CD14-positive monocyte (primary cell): ENCODE measurements at regions not wholly inside any gene's neighbourhood (a gene's known extent, or its start where the extent isn't known, plus 50 kb on each side); places are given as distances from the start of the nearest gene placed in this dataset.

Experiments used
- DNase-seq, 3 donors: peaks; one replicate each; pipeline ENCODE4 v3.0.0-alpha.2; 2011 to 2022
- H2AFZ ChIP-seq: 2 replicates; pipeline ENCODE4 v1.6.0; 2012; ENCODE audit warnings: mild to moderate bottlenecking, low read depth, low read length, inconsistent platforms; ENCODE audit not compliant: insufficient read depth, poor library complexity, severe bottlenecking
- H3K27ac ChIP-seq, 2 donors: 1 replicate in 1 of 2; 2 replicates in 1 of 2; pipeline ENCODE4 v1.5.1; 2012 to 2013; ENCODE audit warnings: low read length in 2 of 2, control low read depth in 1 of 2, inconsistent platforms in 1 of 2, low read depth in 1 of 2, mild to moderate bottlenecking in 1 of 2
- H3K27me3 ChIP-seq, 2 donors: one replicate each; pipeline versions ENCODE4 v1.6.0 to v1.6.1; 2011 to 2013; ENCODE audit warnings: low read length in 2 of 2; ENCODE audit not compliant: control insufficient read depth in 2 of 2, insufficient read depth in 2 of 2
- H3K36me3 ChIP-seq, 2 donors: replicated peaks in 1 of 2; 1 replicate in 1 of 2; 2 replicates in 1 of 2; pipeline versions ENCODE4 v1.5.1 to v1.6.1; 2012 to 2013; ENCODE audit warnings: low read length in 2 of 2, control low read depth in 1 of 2, inconsistent platforms in 1 of 2, mild to moderate bottlenecking in 1 of 2; ENCODE audit not compliant: insufficient read depth in 2 of 2, control insufficient read depth in 1 of 2
- H3K4me1 ChIP-seq, 2 donors: 1 replicate in 1 of 2; 2 replicates in 1 of 2; pipeline versions ENCODE4 v1.5.1 to v1.6.1; 2012 to 2013; ENCODE audit warnings: low read length in 2 of 2, control low read depth in 1 of 2, inconsistent platforms in 1 of 2, mild to moderate bottlenecking in 1 of 2, moderate library complexity in 1 of 2; ENCODE audit not compliant: insufficient read depth in 2 of 2, control insufficient read depth in 1 of 2
- H3K4me2 ChIP-seq: replicated peaks from 2 replicates; pipeline ENCODE3; 2012; ENCODE audit warnings: low read length, moderate library complexity, mild to moderate bottlenecking; ENCODE audit not compliant: poor library complexity, severe bottlenecking; ENCODE audit errors: extremely low read depth
- H3K4me3 ChIP-seq, 3 experiments: fragments of 200-600 bp in 1 of 3; sonication (generic) in 1 of 3; replicated peaks in 1 of 3; 1 replicate in 2 of 3; 2 replicates in 1 of 3; pipeline ENCODE4 v1.5.1; 2011 to 2013; ENCODE audit warnings: low read length in 3 of 3, mild to moderate bottlenecking in 3 of 3, control low read depth in 2 of 3, low read depth in 2 of 3, inconsistent platforms in 1 of 3, moderate library complexity in 1 of 3
- H3K79me2 ChIP-seq: 2 replicates; pipeline ENCODE4 v1.6.0; 2012; ENCODE audit warnings: mild to moderate bottlenecking, control low read depth, inconsistent platforms, low read length, moderate library complexity; ENCODE audit not compliant: insufficient read depth
- H3K9ac ChIP-seq: 2 replicates; pipeline ENCODE4 v1.6.0; 2017; ENCODE audit warnings: low read length, mild to moderate bottlenecking; ENCODE audit not compliant: insufficient read depth, poor library complexity, severe bottlenecking
- H3K9me3 ChIP-seq, 2 donors: replicated peaks in 1 of 2; 1 replicate in 1 of 2; 2 replicates in 1 of 2; pipeline versions ENCODE4 v1.5.1 to v1.6.1; 2012 to 2013; ENCODE audit warnings: low read length in 2 of 2, control low read depth in 1 of 2; ENCODE audit not compliant: control insufficient read depth in 1 of 2, insufficient read depth in 1 of 2
- H4K20me1 ChIP-seq: 2 replicates; pipeline ENCODE4 v1.6.0; 2012; ENCODE audit warnings: mild to moderate bottlenecking, low read length, control low read depth, moderate library complexity; ENCODE audit not compliant: insufficient read depth
- H3K27ac Mint-ChIP-seq, 7 donors: one replicate each; pipeline ENCODE4 v1.8.0; 2020; ENCODE audit warnings: mild to moderate bottlenecking in 7 of 7, mixed read lengths in 7 of 7, moderate library complexity in 6 of 7, inconsistent platforms in 2 of 7
- H3K27me3 Mint-ChIP-seq, 3 donors: one replicate each; pipeline ENCODE4 v1.8.0; 2021 to 2022; ENCODE audit warnings: low read depth in 3 of 3, mild to moderate bottlenecking in 3 of 3, mixed read lengths in 3 of 3, moderate library complexity in 3 of 3, inconsistent platforms in 1 of 3
- H3K36me3 Mint-ChIP-seq, 2 donors: one replicate each; pipeline ENCODE4 v1.8.0; 2020; ENCODE audit warnings: mixed read lengths in 2 of 2, inconsistent platforms in 1 of 2, mild to moderate bottlenecking in 1 of 2
- H3K4me1 Mint-ChIP-seq: one replicate; pipeline ENCODE4 v1.8.0; 2020; ENCODE audit warnings: mild to moderate bottlenecking, mixed read lengths
- H3K4me3 Mint-ChIP-seq, 2 donors: one replicate each; pipeline ENCODE4 v1.8.0; 2020; ENCODE audit warnings: mild to moderate bottlenecking in 2 of 2, mixed read lengths in 2 of 2, moderate library complexity in 1 of 2
- H3K9me3 Mint-ChIP-seq, 7 donors: one replicate each; pipeline ENCODE4 v1.8.0; 2020 to 2022; ENCODE audit warnings: mixed read lengths in 7 of 7, mild to moderate bottlenecking in 6 of 7, moderate library complexity in 6 of 7, inconsistent platforms in 2 of 7
- WGBS: methylation state at CpG from one replicate; pipeline ENCODE4 v1.1.5; 2013; ENCODE audit warnings: missing lambda C conversion rate; ENCODE audit not compliant: insufficient coverage; 5-methylcytosine and 5-hydroxymethylcytosine counted together
- intact Hi-C, 2 donors: fragments of 100-400 bp; cut with micrococcal nuclease; formaldehyde crosslinking; loops; one replicate each; pipeline versions ENCODE4 v1.15.0 to v1.15.1; 2023
- TF ChIP-seq, protein P1 (sequence below): fragments of 200-600 bp; IDR thresholded peaks from one replicate; pipeline ENCODE4 v1.8.0; 2022; ENCODE audit warnings: antibody characterized with exemption, mild to moderate bottlenecking

DNA sequence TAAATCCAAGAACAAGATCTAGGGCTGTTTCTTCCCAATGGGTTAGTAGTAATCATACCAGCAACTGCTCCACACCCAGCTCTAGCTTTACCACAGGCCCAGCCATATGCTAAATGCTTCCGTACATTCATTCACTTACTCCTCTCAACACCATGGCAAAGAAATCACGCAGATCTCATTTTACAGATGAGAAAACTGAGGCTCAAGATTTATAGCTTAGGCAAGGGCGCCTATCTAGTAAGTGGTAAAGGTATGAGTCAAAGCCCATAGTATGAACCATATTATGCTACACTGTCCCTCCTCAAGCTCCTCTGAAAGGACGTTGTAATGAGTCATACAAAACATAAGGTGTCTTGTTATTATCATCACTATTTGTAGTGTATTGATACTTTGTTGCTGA is 82.2 kb downstream of the NIBAN1 start:
- no CpG with 5 or more reads among the region's 4 CpGs for WGBS
- no peaks in the 10 kb centered on the region for H3K4me1 ChIP-seq
- H3K4me3 ChIP-seq = no peak overlapping the region
- Mint-ChIP-seq H3K4me3 (no peak overlapping the region), H3K36me3 (peaks cover 55 to 65% of the 10 kb centered on the region in 2 donors), H3K27me3 (no peaks in the 10 kb centered on the region), H3K9me3 (no peaks in the 10 kb centered on the region), H3K27ac (no peak overlapping the region), H3K4me1 (no peaks in the 10 kb centered on the region)
- TF ChIP-seq, protein P1, sequence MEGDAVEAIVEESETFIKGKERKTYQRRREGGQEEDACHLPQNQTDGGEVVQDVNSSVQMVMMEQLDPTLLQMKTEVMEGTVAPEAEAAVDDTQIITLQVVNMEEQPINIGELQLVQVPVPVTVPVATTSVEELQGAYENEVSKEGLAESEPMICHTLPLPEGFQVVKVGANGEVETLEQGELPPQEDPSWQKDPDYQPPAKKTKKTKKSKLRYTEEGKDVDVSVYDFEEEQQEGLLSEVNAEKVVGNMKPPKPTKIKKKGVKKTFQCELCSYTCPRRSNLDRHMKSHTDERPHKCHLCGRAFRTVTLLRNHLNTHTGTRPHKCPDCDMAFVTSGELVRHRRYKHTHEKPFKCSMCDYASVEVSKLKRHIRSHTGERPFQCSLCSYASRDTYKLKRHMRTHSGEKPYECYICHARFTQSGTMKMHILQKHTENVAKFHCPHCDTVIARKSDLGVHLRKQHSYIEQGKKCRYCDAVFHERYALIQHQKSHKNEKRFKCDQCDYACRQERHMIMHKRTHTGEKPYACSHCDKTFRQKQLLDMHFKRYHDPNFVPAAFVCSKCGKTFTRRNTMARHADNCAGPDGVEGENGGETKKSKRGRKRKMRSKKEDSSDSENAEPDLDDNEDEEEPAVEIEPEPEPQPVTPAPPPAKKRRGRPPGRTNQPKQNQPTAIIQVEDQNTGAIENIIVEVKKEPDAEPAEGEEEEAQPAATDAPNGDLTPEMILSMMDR = no peak
- intact Hi-C loops = no loop called here
- no peaks in the 10 kb centered on the region for H3K27me3 ChIP-seq
- H3K9ac ChIP-seq = no peak overlapping the region
- peaks cover 23 to 77% of the 10 kb centered on the region in 2 donors for H3K36me3 ChIP-seq
- no peaks in the 10 kb centered on the region for H3K9me3 ChIP-seq
- H2AFZ ChIP-seq = no peak overlapping the region
- no peak for DNase-seq
- H4K20me1 ChIP-seq = no peaks in the 10 kb centered on the region
- H3K4me2 ChIP-seq = no peak overlapping the region
- no peak overlapping the region for H3K27ac ChIP-seq
- no peaks in the 10 kb centered on the region for H3K79me2 ChIP-seq

DNA sequence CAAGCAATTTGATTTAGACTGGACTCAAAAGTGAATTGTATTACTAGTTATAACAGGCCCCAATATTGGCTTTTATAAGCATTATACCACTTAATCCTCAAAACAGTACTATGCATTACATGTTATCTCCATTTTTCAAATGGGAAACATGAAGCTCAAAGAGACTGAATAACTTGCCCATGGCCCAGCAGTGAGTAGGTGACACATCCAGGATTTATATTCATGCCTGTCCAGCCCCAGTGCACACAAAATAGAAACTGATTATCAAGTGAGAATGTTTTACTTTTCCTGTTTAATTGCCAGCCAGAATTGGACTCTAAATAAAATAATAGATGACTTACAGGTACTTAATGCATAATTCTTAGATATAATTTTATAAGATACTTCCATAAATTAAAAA is 82.9 kb downstream of the NIBAN1 start:
- H3K4me1 Mint-ChIP-seq = no peaks in the 10 kb centered on the region
- Histone ChIP-seq H3K9me3 (no peaks in the 10 kb centered on the region), H2AFZ (no peak overlapping the region), H4K20me1 (no peaks in the 10 kb centered on the region), H3K79me2 (no peaks in the 10 kb centered on the region), H3K36me3 (peaks cover 23 to 76% of the 10 kb centered on the region in 2 donors), H3K27ac (no peak overlapping the region), H3K27me3 (no peaks in the 10 kb centered on the region), H3K9ac (no peak overlapping the region), H3K4me2 (no peak overlapping the region), H3K4me1 (no peaks in the 10 kb centered on the region), H3K4me3 (no peak overlapping the region)
- H3K9me3 Mint-ChIP-seq = no peaks in the 10 kb centered on the region
- no peak overlapping the region for H3K27ac Mint-ChIP-seq
- TF ChIP-seq, protein P1 = no peak
- no peak for DNase-seq
- intact Hi-C loops = no loop called here
- no peak overlapping the region for H3K4me3 Mint-ChIP-seq
- peaks cover 52 to 60% of the 10 kb centered on the region in 2 donors for H3K36me3 Mint-ChIP-seq
- H3K27me3 Mint-ChIP-seq = no peaks in the 10 kb centered on the region
